SH-SY5Y (cell line): ENCODE measurements at regions not wholly inside any gene's neighbourhood (a gene's known extent, or its start where the extent isn't known, plus 50 kb on each side); places are given as distances from the start of the nearest gene placed in this dataset.

ENCODE experiments used
- GATA2 ChIP-seq: IDR thresholded peaks from 2 replicates; pipeline ENCODE4 v1.6.1; 2011; ENCODE audit warnings: mild to moderate bottlenecking, low read depth, low read length
- GATA3 ChIP-seq: IDR thresholded peaks from 2 replicates; pipeline ENCODE4 v1.6.1; 2011; ENCODE audit warnings: low read depth, mild to moderate bottlenecking, low read length, moderate library complexity

DNA sequence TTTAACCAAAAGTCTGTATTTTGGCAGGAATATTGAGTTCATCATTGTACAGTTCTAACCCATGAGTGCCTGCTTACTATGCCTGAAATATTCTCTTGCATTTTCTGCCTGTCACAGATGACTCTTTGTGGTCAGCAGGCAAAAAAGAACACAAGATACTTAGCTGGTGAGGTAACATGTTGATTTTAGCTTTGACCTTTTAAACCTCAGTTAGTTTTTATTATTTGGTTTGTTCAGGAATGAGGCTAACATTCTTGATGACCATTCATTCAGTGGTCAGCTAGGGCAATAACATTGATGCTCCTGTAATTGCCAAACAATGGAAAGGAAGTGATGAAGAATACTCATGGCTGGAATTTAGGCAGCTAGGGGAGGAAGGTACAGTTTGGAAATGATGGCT, 491.2 kb downstream of the PIK3C3 start:
- TF ChIP-seq GATA2 = no peak
- TF ChIP-seq GATA3 = no peak
